ENCODE measurements at regions not wholly inside any gene's neighbourhood (a gene's known extent, or its start where the extent isn't known, plus 50 kb on each side); places are given as distances from the start of the nearest gene placed in this dataset.

- DNase-seq, result no peak
Observed at GRCh38 chr2:2754940-2755339, 423.9 kb upstream of the MYT1L start.

GRCh38 chr2:2751715-2752315 lies 420.7 kb upstream of the MYT1L start:
- DNase-seq, result no peak

GRCh38 chr2:2750867-2751714 lies 420.0 kb upstream of the MYT1L start:
- DNase-seq, result no peak

- no peak for DNase-seq
Observed at GRCh38 chr2:2749206-2749598, 418.1 kb upstream of the MYT1L start.

- no peak for DNase-seq
Observed at GRCh38 chr2:2748399-2749205, 417.5 kb upstream of the MYT1L start.

- no peak for DNase-seq
Observed at GRCh38 chr2:2747797-2748301, 416.8 kb upstream of the MYT1L start.

- no peak for DNase-seq
Observed at GRCh38 chr2:2746731-2747130, 415.7 kb upstream of the MYT1L start.

- DNase-seq, result no peak
Observed at GRCh38 chr2:2744958-2745715, 414.1 kb upstream of the MYT1L start.

GRCh38 chr2:2744107-2744506 lies 413.0 kb upstream of the MYT1L start:
- DNase-seq, result no peak

GRCh38 chr2:2743164-2743571 lies 412.1 kb upstream of the MYT1L start:
- DNase-seq, result no peak

- no peak for DNase-seq
Observed at GRCh38 chr2:2742726-2743125, 411.7 kb upstream of the MYT1L start.

- DNase-seq, result no peak
Observed at GRCh38 chr2:2740238-2740775, 409.2 kb upstream of the MYT1L start.

- DNase-seq, result no peak
Observed at GRCh38 chr2:2739231-2739795, 408.2 kb upstream of the MYT1L start.

GRCh38 chr2:2738684-2739083 lies 407.6 kb upstream of the MYT1L start:
- no peak for DNase-seq

GRCh38 chr2:2738276-2738675 lies 407.2 kb upstream of the MYT1L start:
- no peak for DNase-seq

GRCh38 chr2:2735041-2735440 lies 404.0 kb upstream of the MYT1L start:
- no peak for DNase-seq

GRCh38 chr2:2734308-2734707 lies 403.2 kb upstream of the MYT1L start:
- DNase-seq, result no peak

GRCh38 chr2:2733818-2734217 lies 402.7 kb upstream of the MYT1L start:
- no peak for DNase-seq

GRCh38 chr2:2732331-2733119 lies 401.4 kb upstream of the MYT1L start:
- no peak for DNase-seq

GRCh38 chr2:2731816-2732284 lies 400.8 kb upstream of the MYT1L start:
- DNase-seq, result no peak
